ENCODE measurements at regions not wholly inside any gene's neighbourhood (a gene's known extent, or its start where the extent isn't known, plus 50 kb on each side); places are given as distances from the start of the nearest gene placed in this dataset.

DNA sequence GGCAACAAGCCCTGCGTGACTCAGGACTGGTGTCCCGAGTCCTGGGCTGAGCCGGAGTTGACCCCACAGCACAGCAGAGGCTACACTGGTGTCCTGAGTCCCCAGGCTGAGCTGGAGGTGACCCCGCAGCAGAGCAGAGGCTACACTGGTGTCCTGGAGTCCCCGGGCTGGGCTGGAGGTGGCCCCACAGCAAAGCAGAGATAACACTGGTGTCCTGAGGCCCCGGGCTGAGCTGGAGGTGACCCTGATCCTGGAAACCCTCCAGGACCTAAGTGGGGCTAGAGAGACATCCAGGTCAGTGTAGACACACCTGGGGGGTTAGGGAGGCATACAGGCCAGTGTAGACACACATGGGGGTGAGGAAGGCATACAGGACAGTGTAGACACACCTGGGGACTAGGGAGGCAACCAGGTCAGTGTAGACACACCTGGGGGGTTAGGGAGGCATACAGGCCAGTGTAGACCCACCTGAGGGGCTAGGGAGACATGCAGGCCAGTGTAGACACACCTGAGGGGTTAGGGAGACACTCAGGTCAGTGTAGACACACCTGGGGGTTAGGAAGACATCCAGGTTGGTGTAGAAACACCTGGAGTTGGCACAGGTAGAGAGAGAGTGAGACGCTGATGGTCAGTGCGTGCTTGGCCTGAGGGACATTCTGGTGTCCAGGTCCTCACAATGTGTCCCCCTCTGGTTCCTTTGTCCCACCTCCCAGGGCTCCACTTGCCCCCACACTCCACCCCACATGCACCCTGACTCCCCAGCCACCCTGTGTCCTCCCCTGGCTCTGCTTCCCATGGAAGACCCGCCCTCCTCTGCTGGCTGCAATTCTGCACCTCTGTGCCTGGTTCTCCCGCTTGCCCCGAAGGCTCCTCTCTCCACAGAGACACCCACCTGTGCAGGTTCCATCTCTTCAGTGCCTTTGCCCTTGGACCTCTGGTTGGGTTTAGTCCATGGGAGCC lies 321.6 kb upstream of the SFSWAP start:
- no peaks in the 10 kb centered on the region for H3K9me1 ChIP-seq (ENCODE audit: control insufficient read depth, insufficient read depth, low read length)
- POLR2A ChIA-PET = no interaction called here
- H4K20me1 ChIP-seq (replicated peaks; ENCODE audit: control insufficient read depth, insufficient read depth, low read length) = no peaks in the 10 kb centered on the region; the same call in 1 of the 2 replicates
- WGBS (ENCODE audit: insufficient coverage, low coverage, missing lambda C conversion rate) = 5% methylated on average over 10 of the region's 11 CpGs
- H3K9me3 ChIP-seq (replicated peaks; ENCODE audit: control insufficient read depth, insufficient read depth, low read depth, low read length) = no peaks in the 10 kb centered on the region
- DNase-seq (ENCODE audit: extremely low read depth in 1 of 4, low spot score in 3 of 4) (no peak), FAIRE-seq (no peak), ATAC-seq (no peak)
- H3K79me2 ChIP-seq (ENCODE audit: control insufficient read depth, insufficient read depth, low read length) = no peaks in the 10 kb centered on the region
- CTCF ChIA-PET (ENCODE audit: low intra/inter-chr PET ratio) = no interaction called here
- H3K4me1 ChIP-seq (replicated peaks in 1 of 2; ENCODE audit: control insufficient read depth in 2 of 2, insufficient read depth in 2 of 2, low read length in 2 of 2) = peaks cover 0 to 26% of the 10 kb centered on the region in 2 experiments; a peak in 2 of 5 replicates
- intact Hi-C loops (cut with micrococcal nuclease) (loop anchor here (5.0 kb wide), 1 partner anchor 63 kb away; no protein-coding TSS in a partner anchor), in situ Hi-C loops (cut with MboI) (no loop called here)
- BruUV-seq (replicated peaks) = no TSS peak
- peak; percentile 64; the same call in 1 of the 2 replicates for TF ChIP-seq ZSCAN29 (IDR thresholded peaks at IDR 0.05)
- no peak for TF ChIP-seq POLR2B (IDR thresholded peaks at IDR 0.05; ENCODE audit: low read depth, partially characterized antibody)
- H3K27ac ChIP-seq (ENCODE audit: extremely low read depth, low read depth, low read length) = no peak overlapping the region
- H3K9ac ChIP-seq (ENCODE audit: insufficient read depth in 1 of 2, low read depth in 2 of 2, low read length in 2 of 2) = no peak overlapping the region
- H3K4me2 ChIP-seq (ENCODE audit: insufficient read depth, low read length) = no peak overlapping the region
- no peak overlapping the region for H3K4me3 ChIP-seq
- H2AFZ ChIP-seq (ENCODE audit: low read depth, low read length) = no peak overlapping the region
- H3K36me3 ChIP-seq (ENCODE audit: control insufficient read depth, insufficient read depth, low read length) = no peaks in the 10 kb centered on the region
- H3K27me3 ChIP-seq (ENCODE audit: control insufficient read depth in 2 of 2, insufficient read depth in 2 of 2, low read length in 2 of 2) = peaks cover 5 to 34% of the 10 kb centered on the region in 2 experiments; a peak in 4 of 5 replicates
